ENCODE measurements at regions not wholly inside any gene's neighbourhood (a gene's known extent, or its start where the extent isn't known, plus 50 kb on each side); places are given as distances from the start of the nearest gene placed in this dataset.

DNA sequence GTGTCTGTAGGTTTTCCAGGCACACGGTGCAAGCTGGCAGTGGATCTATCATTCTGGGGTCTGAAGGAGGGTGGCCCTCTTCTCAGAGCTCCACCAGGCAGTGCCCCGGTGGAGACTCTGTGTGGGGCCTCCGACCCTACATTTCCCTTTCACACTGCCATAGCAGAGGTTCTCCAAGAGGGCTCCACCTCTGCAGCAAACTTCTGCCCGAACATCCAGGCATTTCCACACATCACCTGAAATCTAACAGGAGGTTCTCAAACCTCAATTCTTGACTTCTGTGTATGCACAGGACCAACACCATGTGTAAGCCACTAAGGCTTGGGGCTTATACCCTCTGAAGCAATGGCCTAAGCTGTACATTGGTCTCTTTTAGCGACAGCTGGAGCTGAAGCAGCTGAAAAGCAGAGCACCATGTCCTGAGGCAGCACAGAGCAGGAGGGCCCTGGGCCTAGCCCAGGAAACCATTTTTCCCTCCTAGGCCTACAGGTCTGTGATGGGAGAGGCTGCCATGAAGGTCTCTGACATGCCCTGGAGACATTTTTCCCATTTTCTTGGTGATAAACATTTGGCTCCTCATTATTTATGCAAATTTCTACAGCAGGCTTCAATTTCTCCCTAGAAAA, 253.3 kb downstream of the ERMARD start:
- TF ChIP-seq, protein P1, sequence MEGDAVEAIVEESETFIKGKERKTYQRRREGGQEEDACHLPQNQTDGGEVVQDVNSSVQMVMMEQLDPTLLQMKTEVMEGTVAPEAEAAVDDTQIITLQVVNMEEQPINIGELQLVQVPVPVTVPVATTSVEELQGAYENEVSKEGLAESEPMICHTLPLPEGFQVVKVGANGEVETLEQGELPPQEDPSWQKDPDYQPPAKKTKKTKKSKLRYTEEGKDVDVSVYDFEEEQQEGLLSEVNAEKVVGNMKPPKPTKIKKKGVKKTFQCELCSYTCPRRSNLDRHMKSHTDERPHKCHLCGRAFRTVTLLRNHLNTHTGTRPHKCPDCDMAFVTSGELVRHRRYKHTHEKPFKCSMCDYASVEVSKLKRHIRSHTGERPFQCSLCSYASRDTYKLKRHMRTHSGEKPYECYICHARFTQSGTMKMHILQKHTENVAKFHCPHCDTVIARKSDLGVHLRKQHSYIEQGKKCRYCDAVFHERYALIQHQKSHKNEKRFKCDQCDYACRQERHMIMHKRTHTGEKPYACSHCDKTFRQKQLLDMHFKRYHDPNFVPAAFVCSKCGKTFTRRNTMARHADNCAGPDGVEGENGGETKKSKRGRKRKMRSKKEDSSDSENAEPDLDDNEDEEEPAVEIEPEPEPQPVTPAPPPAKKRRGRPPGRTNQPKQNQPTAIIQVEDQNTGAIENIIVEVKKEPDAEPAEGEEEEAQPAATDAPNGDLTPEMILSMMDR (IDR thresholded peaks at IDR 0.05), result no peak
- TF ChIP-seq EP300 (IDR thresholded peaks at IDR 0.05), result no peak
- TF ChIP-seq POLR2A (IDR thresholded peaks at IDR 0.05), result no peak

Data from upper lobe of left lung (tissue), 4 donors.